IMR-90 (cell line): ENCODE measurements at regions not wholly inside any gene's neighbourhood (a gene's known extent, or its start where the extent isn't known, plus 50 kb on each side); places are given as distances from the start of the nearest gene placed in this dataset.

Experiments used
- ATAC-seq: fragments of 200-7000 bp; cut with Tn5 transposase; 2 replicates; pipeline ENCODE4 v1.9.1; 2020; ENCODE audit warnings: low read depth, mild to moderate bottlenecking, moderate library complexity
- BruUV-seq: library from RNA; stranded (reverse); fragments of 400-500 nt; replicated peaks from 2 replicates; lab custom pipeline; 2021; lab: Mats Ljungman, UMichigan
- CTCF ChIA-PET: fragments of 300-600 bp; formaldehyde crosslinking; extraction: SDS; loops from one replicate; lab custom pipeline; 2021; ENCODE audit warnings: antibody characterized with exemption; lab: Yijun Ruan, JAX
- POLR2A ChIA-PET: fragments of 300-600 bp; sonication (Branson Sonifier 250); formaldehyde crosslinking; loops from one replicate; lab custom pipeline; 2022; ENCODE audit warnings: antibody characterized with exemption; ENCODE audit not compliant: unreplicated experiment; lab: Charles Lee
- DNase-seq: peaks from one replicate; pipeline ENCODE4 v3.0.0; 2013
- H2AFZ ChIP-seq: replicated peaks from 2 replicates; pipeline ENCODE3; 2013; ENCODE audit warnings: low read length, mild to moderate bottlenecking; ENCODE audit not compliant: poor library complexity
- H2AK5ac ChIP-seq: 2 replicates; pipeline ENCODE4 v1.6.1; 2013; ENCODE audit warnings: low read depth, low read length, inconsistent platforms
- H2AK9ac ChIP-seq: replicated peaks from 2 replicates; pipeline ENCODE3; 2013; ENCODE audit warnings: mild to moderate bottlenecking, low read depth, low read length, moderate library complexity; ENCODE audit not compliant: poor library complexity
- H2BK120ac ChIP-seq: 2 replicates; pipeline ENCODE4 v1.6.1; 2013; ENCODE audit warnings: low read depth, low read length, inconsistent platforms
- H2BK15ac ChIP-seq: 3 replicates; pipeline ENCODE4 v1.6.1; 2013; ENCODE audit warnings: low read depth, low read length, inconsistent platforms
- H2BK20ac ChIP-seq: 2 replicates; pipeline ENCODE4 v1.6.1; 2013; ENCODE audit warnings: low read depth, mild to moderate bottlenecking, inconsistent platforms, low read length, moderate library complexity
- H2BK5ac ChIP-seq: 2 replicates; pipeline ENCODE4 v1.6.1; 2013; ENCODE audit warnings: mild to moderate bottlenecking, low read depth, low read length, inconsistent platforms; ENCODE audit not compliant: poor library complexity, severe bottlenecking
- H3K14ac ChIP-seq: replicated peaks from 2 replicates; pipeline ENCODE4 v1.6.1; 2013; ENCODE audit warnings: low read depth, low read length, inconsistent platforms
- H3K18ac ChIP-seq: 2 replicates; pipeline ENCODE4 v1.6.1; 2013; ENCODE audit warnings: low read depth, low read length, control low read depth
- H3K23ac ChIP-seq: 2 replicates; pipeline ENCODE4 v1.6.1; 2013; ENCODE audit warnings: low read depth, low read length, inconsistent platforms
- H3K27ac ChIP-seq: 2 replicates; pipeline ENCODE4 v1.5.1; 2013; ENCODE audit warnings: mild to moderate bottlenecking, control low read depth, low read length; ENCODE audit not compliant: insufficient read depth
- H3K27me3 ChIP-seq: 2 replicates; pipeline ENCODE4 v1.6.1; 2013; ENCODE audit warnings: low read length; ENCODE audit not compliant: control insufficient read depth, insufficient read depth
- H3K36me3 ChIP-seq: 2 replicates; pipeline ENCODE4 v1.6.1; 2013; ENCODE audit warnings: low read length, mixed read lengths; ENCODE audit not compliant: control insufficient read depth, insufficient read depth
- H3K4ac ChIP-seq: 2 replicates; pipeline ENCODE4 v1.6.1; 2013; ENCODE audit warnings: low read depth, low read length, inconsistent platforms
- H3K4me1 ChIP-seq: 2 replicates; pipeline ENCODE4 v1.6.1; 2013; ENCODE audit warnings: low read length, mixed read lengths; ENCODE audit not compliant: control insufficient read depth, insufficient read depth
- H3K4me2 ChIP-seq: 2 replicates; pipeline ENCODE4 v1.6.1; 2013; ENCODE audit warnings: low read depth, mild to moderate bottlenecking, control low read depth, low read length, moderate library complexity
- H3K4me3 ChIP-seq: 2 replicates; pipeline ENCODE4 v1.5.1; 2013; ENCODE audit warnings: low read depth, mild to moderate bottlenecking, control low read depth, low read length, moderate library complexity; ENCODE audit not compliant: insufficient read depth
- H3K56ac ChIP-seq: 2 replicates; pipeline ENCODE4 v1.6.1; 2013; ENCODE audit warnings: low read length, inconsistent platforms; ENCODE audit not compliant: insufficient read depth; ENCODE audit errors: extremely low read depth
- H3K79me1 ChIP-seq, 2 experiments: 2 replicates each; pipeline ENCODE4 v1.6.1; 2013; ENCODE audit warnings: low read length in 2 of 2, inconsistent platforms in 1 of 2, low read depth in 1 of 2
- H3K9ac ChIP-seq: 2 replicates; pipeline ENCODE4 v1.6.1; 2013; ENCODE audit warnings: low read depth, low read length, control low read depth
- H3K9me1 ChIP-seq: 2 replicates; pipeline ENCODE4 v1.6.1; 2013; ENCODE audit warnings: low read length, inconsistent platforms; ENCODE audit not compliant: insufficient read depth
- H3K9me3 ChIP-seq: 2 replicates; pipeline ENCODE4 v1.6.1; 2013; ENCODE audit warnings: low read length; ENCODE audit not compliant: control insufficient read depth, insufficient read depth
- H4K20me1 ChIP-seq: 2 replicates; pipeline ENCODE4 v1.6.1; 2013; ENCODE audit warnings: low read length, inconsistent platforms; ENCODE audit not compliant: insufficient read depth
- H4K5ac ChIP-seq: 2 replicates; pipeline ENCODE4 v1.6.1; 2013; ENCODE audit warnings: mild to moderate bottlenecking, low read depth, low read length, control low read depth
- H4K8ac ChIP-seq, 2 experiments: 2 replicates each; pipeline ENCODE4 v1.6.1; 2013; ENCODE audit warnings: low read depth in 2 of 2, low read length in 2 of 2, control low read depth in 1 of 2, inconsistent platforms in 1 of 2
- H4K91ac ChIP-seq: 2 replicates; pipeline ENCODE4 v1.6.1; 2013; ENCODE audit warnings: low read depth, low read length, inconsistent platforms; ENCODE audit not compliant: insufficient read depth
- BHLHE40 ChIP-seq: fragments of 150-350 bp; IDR thresholded peaks from 2 replicates; pipeline ENCODE4 v1.6.1; 2016; ENCODE audit warnings: mild to moderate bottlenecking, low read depth, low read length
- CEBPB ChIP-seq: IDR thresholded peaks from 2 replicates; pipeline ENCODE4 v1.6.1; 2012; ENCODE audit warnings: low read depth, low read length, improper control_type of control experiment
- FOS ChIP-seq: fragments of 150-350 bp; IDR thresholded peaks from 2 replicates; pipeline ENCODE4 v1.6.1; 2016; ENCODE audit warnings: low read depth, low read length
- MAFK ChIP-seq: IDR thresholded peaks from 2 replicates; pipeline ENCODE4 v1.6.1; 2012; ENCODE audit warnings: low read depth, low read length, improper control_type of control experiment
- MAZ ChIP-seq: IDR thresholded peaks from 2 replicates; pipeline ENCODE4 v1.6.1; 2012; ENCODE audit warnings: low read depth, mild to moderate bottlenecking, low read length, improper control_type of control experiment, moderate library complexity, borderline replicate concordance
- MXI1 ChIP-seq: IDR thresholded peaks from 2 replicates; pipeline ENCODE4 v1.6.1; 2012; ENCODE audit warnings: low read depth, mild to moderate bottlenecking, low read length, moderate library complexity, borderline replicate concordance
- NFE2L2 ChIP-seq: fragments of 150-350 bp; IDR thresholded peaks from 2 replicates; pipeline ENCODE4 v1.6.1; 2016; ENCODE audit warnings: low read depth, mild to moderate bottlenecking, low read length
- POLR2A ChIP-seq: IDR thresholded peaks from 2 replicates; pipeline ENCODE4 v1.6.1; 2012; ENCODE audit warnings: mild to moderate bottlenecking, low read depth, low read length
- RCOR1 ChIP-seq: IDR thresholded peaks from 2 replicates; pipeline ENCODE4 v1.6.1; 2012; ENCODE audit warnings: mild to moderate bottlenecking, low read length, improper control_type of control experiment; ENCODE audit not compliant: insufficient replicate concordance
- RFX5 ChIP-seq: IDR thresholded peaks from 2 replicates; pipeline ENCODE4 v1.8.0; 2012; ENCODE audit warnings: low read depth, mild to moderate bottlenecking, low read length, moderate library complexity
- SMC3 ChIP-seq: fragments of 150-350 bp; IDR thresholded peaks from 2 replicates; pipeline ENCODE4 v1.6.1; 2016; ENCODE audit warnings: low read depth, mild to moderate bottlenecking, antibody characterized with exemption, low read length, moderate library complexity
- WGBS, 2 experiments: methylation state at CpG; one replicate each; pipeline versions ENCODE4 v1.1.5 to v1.1.7; 2013; ENCODE audit warnings: missing lambda C conversion rate in 2 of 2; ENCODE audit not compliant: insufficient read length in 1 of 2; ENCODE audit errors: extremely low coverage in 2 of 2; 5-methylcytosine and 5-hydroxymethylcytosine counted together
- dilution Hi-C: fragments of 300-500 bp; cut with HindIII; formaldehyde crosslinking; loops from one replicate; pipeline ENCODE4 v1.14.3; 2018; ENCODE audit warnings: low sequenced_read_pairs; ENCODE audit not compliant: unreplicated experiment
- in situ Hi-C: fragments of 300-500 bp; cut with MboI; formaldehyde crosslinking; loops from 3 replicates; pipeline ENCODE4 v1.14.3; 2019; ENCODE audit warnings: low sequenced_read_pairs, inconsistent platforms, mixed read lengths
- intact Hi-C: fragments of 100-400 bp; cut with micrococcal nuclease; formaldehyde crosslinking; loops from 2 replicates; pipeline ENCODE4 v1.10.0; 2022
- TF ChIP-seq, protein P1 (sequence below): conservative IDR thresholded peaks from 2 replicates; pipeline ENCODE4 v1.5.1; 2012; ENCODE audit warnings: mild to moderate bottlenecking, low read depth, low read length, improper control_type of control experiment
- TF ChIP-seq, protein P2 (sequence below): fragments of 150-350 bp; IDR thresholded peaks from 2 replicates; pipeline ENCODE4 v1.6.1; 2016; ENCODE audit warnings: low read depth, mild to moderate bottlenecking, low read length, moderate library complexity, borderline replicate concordance
- TF ChIP-seq, protein P3 (sequence below): fragments of 150-350 bp; IDR thresholded peaks from 2 replicates; pipeline ENCODE4 v1.6.1; 2017; ENCODE audit warnings: mild to moderate bottlenecking, antibody characterized with exemption, low read length, low read depth

DNA sequence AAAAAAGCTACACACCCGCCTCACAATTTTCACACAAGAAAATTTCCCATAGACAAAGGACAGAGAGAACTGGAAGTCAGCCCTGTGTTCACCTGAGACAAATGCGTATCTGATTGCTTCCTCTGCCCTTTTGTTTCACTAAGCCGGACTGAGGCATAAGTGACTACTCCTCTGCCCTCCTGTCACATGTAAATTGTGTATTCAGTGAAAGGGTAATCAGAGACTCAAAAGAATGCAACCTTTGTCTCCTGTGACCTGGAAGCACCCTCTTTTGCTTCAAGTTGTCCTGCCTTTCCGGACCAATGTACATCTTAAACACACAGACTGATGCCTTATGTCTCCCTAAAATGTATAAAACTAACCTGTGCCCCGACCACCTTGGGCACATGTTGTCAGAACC, 483.8 kb upstream of the EYS start:
- no peak overlapping the region for H3K27ac ChIP-seq
- H2BK120ac ChIP-seq, result no peak overlapping the region
- 72% methylated on average over 2 of the region's 5 CpGs; no CpG with 5 or more reads in 1 of the 2 experiments for WGBS, 2 experiments
- H4K91ac ChIP-seq, result no peak overlapping the region
- intact Hi-C loops (no loop called here), in situ Hi-C loops (no loop called here), dilution Hi-C loops (no loop called here)
- H3K9me1 ChIP-seq, result no peaks in the 10 kb centered on the region
- DNase-seq (no peak), ATAC-seq (no peak)
- no peak overlapping the region for H2AFZ ChIP-seq
- no peaks in the 10 kb centered on the region for H4K20me1 ChIP-seq
- H3K18ac ChIP-seq, result no peak overlapping the region
- H3K4me2 ChIP-seq, result no peak overlapping the region
- H3K23ac ChIP-seq, result no peak overlapping the region
- no peak overlapping the region for H4K8ac ChIP-seq
- H3K79me1 ChIP-seq, result no peaks in the 10 kb centered on the region
- no peak overlapping the region for H3K14ac ChIP-seq
- H2BK20ac ChIP-seq, result no peak overlapping the region
- TF ChIP-seq, protein P1, sequence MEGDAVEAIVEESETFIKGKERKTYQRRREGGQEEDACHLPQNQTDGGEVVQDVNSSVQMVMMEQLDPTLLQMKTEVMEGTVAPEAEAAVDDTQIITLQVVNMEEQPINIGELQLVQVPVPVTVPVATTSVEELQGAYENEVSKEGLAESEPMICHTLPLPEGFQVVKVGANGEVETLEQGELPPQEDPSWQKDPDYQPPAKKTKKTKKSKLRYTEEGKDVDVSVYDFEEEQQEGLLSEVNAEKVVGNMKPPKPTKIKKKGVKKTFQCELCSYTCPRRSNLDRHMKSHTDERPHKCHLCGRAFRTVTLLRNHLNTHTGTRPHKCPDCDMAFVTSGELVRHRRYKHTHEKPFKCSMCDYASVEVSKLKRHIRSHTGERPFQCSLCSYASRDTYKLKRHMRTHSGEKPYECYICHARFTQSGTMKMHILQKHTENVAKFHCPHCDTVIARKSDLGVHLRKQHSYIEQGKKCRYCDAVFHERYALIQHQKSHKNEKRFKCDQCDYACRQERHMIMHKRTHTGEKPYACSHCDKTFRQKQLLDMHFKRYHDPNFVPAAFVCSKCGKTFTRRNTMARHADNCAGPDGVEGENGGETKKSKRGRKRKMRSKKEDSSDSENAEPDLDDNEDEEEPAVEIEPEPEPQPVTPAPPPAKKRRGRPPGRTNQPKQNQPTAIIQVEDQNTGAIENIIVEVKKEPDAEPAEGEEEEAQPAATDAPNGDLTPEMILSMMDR, result no peak
- no peak for TF ChIP-seq POLR2A
- no peak for TF ChIP-seq NFE2L2
- no peak for TF ChIP-seq BHLHE40
- TF ChIP-seq MXI1, result no peak
- no peak for TF ChIP-seq MAZ
- no peak for TF ChIP-seq MAFK
- TF ChIP-seq, protein P2, sequence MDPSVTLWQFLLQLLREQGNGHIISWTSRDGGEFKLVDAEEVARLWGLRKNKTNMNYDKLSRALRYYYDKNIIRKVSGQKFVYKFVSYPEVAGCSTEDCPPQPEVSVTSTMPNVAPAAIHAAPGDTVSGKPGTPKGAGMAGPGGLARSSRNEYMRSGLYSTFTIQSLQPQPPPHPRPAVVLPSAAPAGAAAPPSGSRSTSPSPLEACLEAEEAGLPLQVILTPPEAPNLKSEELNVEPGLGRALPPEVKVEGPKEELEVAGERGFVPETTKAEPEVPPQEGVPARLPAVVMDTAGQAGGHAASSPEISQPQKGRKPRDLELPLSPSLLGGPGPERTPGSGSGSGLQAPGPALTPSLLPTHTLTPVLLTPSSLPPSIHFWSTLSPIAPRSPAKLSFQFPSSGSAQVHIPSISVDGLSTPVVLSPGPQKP, result no peak
- no peak for TF ChIP-seq RFX5
- no peak for TF ChIP-seq RCOR1
- TF ChIP-seq, protein P3, sequence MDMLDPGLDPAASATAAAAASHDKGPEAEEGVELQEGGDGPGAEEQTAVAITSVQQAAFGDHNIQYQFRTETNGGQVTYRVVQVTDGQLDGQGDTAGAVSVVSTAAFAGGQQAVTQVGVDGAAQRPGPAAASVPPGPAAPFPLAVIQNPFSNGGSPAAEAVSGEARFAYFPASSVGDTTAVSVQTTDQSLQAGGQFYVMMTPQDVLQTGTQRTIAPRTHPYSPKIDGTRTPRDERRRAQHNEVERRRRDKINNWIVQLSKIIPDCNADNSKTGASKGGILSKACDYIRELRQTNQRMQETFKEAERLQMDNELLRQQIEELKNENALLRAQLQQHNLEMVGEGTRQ, result no peak
- no peak for TF ChIP-seq SMC3
- TF ChIP-seq FOS, result no peak
- TF ChIP-seq CEBPB, result no peak
- H2BK5ac ChIP-seq, result no peak overlapping the region
- no peaks in the 10 kb centered on the region for H3K4me1 ChIP-seq
- H2AK9ac ChIP-seq, result no peak overlapping the region
- H3K4me3 ChIP-seq, result no peak overlapping the region
- no peaks in the 10 kb centered on the region; the same call in 1 of the 2 replicates for H3K9me3 ChIP-seq
- H2BK15ac ChIP-seq, result no peak overlapping the region
- no peaks in the 10 kb centered on the region for H3K27me3 ChIP-seq
- ChIA-PET POLR2A (no interaction called here), CTCF (no interaction called here)
- H3K56ac ChIP-seq, result no peak overlapping the region
- H4K5ac ChIP-seq, result no peak overlapping the region
- no TSS peak for BruUV-seq
- H3K36me3 ChIP-seq, result no peaks in the 10 kb centered on the region
- H3K9ac ChIP-seq, result no peak overlapping the region
- H3K4ac ChIP-seq, result no peak overlapping the region
- no peak overlapping the region for H2AK5ac ChIP-seq
